ENCODE measurements at regions not wholly inside any gene's neighbourhood (a gene's known extent, or its start where the extent isn't known, plus 50 kb on each side); places are given as distances from the start of the nearest gene placed in this dataset.

DNA sequence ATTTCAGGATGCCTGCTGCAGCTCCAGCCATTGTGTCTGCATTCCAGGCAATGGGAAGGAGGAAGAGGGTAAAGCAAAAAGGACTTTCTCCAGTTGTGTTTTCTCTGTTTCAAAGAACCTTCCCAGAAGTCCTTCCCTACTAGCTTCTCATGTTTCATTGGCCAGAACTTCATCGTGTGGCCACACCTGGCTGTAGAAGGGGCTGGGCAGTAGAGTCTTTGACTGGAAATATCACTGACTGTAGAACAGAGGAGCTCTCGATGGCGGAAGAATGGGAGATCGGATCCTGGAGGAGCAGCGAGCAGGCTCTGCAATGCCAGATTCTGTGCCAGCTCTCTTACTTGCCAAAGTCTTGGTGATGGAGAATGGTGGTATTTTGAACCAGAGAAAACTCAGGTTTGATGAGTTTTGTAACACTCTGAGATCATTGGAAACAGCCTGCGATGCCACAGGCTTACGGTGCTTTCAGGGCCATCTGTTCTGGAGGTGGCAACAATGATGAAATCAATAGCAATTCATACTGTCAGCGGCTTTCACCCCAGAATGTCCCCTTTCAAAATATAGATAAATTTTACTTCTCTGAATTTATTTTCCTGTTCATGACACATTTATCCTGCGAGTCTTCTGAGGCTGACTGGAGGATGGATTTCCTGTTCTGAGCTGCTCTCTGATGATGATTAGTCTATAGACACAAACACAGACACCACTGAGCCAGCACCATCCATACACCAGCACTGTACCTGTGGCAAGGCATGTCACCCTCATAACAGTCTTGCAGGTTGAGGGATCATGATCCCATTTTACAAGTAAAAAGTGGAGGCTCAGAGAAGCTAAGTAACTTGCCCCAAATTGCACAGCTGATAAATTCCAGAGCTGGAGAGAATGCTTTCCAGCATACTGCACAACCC lies 204.2 kb downstream of the EMX2 start (continued):
- TF ChIP-seq SIN3A (conservative IDR thresholded peaks at IDR 0.05 in 1 of 2, IDR thresholded peaks at IDR 0.05 in 1 of 2; ENCODE audit: low read depth in 1 of 2, low read length in 2 of 2): no peak
- no peak for TF ChIP-seq ASH2L (IDR thresholded peaks at IDR 0.05; ENCODE audit: low read length)
- no peak for TF ChIP-seq JUND (IDR thresholded peaks at IDR 0.05; ENCODE audit: low read length)
- TF ChIP-seq TAF1 (IDR thresholded peaks at IDR 0.05; ENCODE audit: low read depth, low read length): no peak
- TF ChIP-seq HDAC2 (IDR thresholded peaks at IDR 0.05; ENCODE audit: borderline replicate concordance in 1 of 2, low read depth in 2 of 2, low read length in 2 of 2): no peak

Measured in H1 (cell line).